Peyer's patch (tissue), 4 donors: ENCODE measurements at regions not wholly inside any gene's neighbourhood (a gene's known extent, or its start where the extent isn't known, plus 50 kb on each side); places are given as distances from the start of the nearest gene placed in this dataset.

Experiments
- POLR2A ChIP-seq, 2 donors: fragments of 450-650 bp; IDR thresholded peaks; one replicate each; pipeline ENCODE4 v1.5.1; 2017; ENCODE audit warnings: antibody characterized with exemption in 2 of 2, mild to moderate bottlenecking in 2 of 2, moderate library complexity in 2 of 2
- TF ChIP-seq, protein P1 (sequence below), 6 experiments: fragments of 450-650 bp in 4 of 6; fragments of 200-600 bp in 2 of 6; sonication (generic) in 1 of 6; IDR thresholded peaks; one replicate each; pipeline ENCODE4 v1.5.1; 2017 to 2019; ENCODE audit warnings: antibody characterized with exemption in 6 of 6, mild to moderate bottlenecking in 3 of 6, moderate library complexity in 1 of 6

DNA sequence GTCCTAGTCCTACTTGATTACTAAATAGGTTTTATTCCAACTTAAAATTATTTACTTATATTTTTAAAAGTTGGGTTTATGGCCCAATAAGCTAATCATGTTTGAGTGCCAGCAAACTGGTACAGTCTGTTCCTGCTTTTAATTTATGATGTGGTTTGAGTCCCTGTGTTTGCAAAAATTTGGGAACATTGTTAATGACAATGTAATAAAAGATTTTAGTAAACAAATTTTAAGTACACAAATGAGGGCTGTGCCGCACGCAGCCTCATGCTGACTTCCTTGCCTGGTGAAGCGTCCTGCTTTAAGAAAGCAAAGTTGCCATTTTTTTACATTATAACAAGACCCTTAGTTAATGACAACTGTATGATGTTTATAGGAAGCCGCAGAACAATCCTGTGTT is 96.8 kb upstream of the MAP1B start:
- TF ChIP-seq, protein P1, sequence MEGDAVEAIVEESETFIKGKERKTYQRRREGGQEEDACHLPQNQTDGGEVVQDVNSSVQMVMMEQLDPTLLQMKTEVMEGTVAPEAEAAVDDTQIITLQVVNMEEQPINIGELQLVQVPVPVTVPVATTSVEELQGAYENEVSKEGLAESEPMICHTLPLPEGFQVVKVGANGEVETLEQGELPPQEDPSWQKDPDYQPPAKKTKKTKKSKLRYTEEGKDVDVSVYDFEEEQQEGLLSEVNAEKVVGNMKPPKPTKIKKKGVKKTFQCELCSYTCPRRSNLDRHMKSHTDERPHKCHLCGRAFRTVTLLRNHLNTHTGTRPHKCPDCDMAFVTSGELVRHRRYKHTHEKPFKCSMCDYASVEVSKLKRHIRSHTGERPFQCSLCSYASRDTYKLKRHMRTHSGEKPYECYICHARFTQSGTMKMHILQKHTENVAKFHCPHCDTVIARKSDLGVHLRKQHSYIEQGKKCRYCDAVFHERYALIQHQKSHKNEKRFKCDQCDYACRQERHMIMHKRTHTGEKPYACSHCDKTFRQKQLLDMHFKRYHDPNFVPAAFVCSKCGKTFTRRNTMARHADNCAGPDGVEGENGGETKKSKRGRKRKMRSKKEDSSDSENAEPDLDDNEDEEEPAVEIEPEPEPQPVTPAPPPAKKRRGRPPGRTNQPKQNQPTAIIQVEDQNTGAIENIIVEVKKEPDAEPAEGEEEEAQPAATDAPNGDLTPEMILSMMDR (IDR thresholded peaks at IDR 0.05), result no peak
- TF ChIP-seq POLR2A (IDR thresholded peaks at IDR 0.05), result no peak
